AG08396 (cell line): ENCODE measurements at regions not wholly inside any gene's neighbourhood (a gene's known extent, or its start where the extent isn't known, plus 50 kb on each side); places are given as distances from the start of the nearest gene placed in this dataset.
A peak's percentile ranks its signal among the peaks of the same experiment; 100 is the strongest.

ENCODE experiments used
- DNase-seq: peaks from one replicate; pipeline ENCODE4 v3.0.0; 2012; ENCODE audit warnings: low spot score, mixed read lengths

GRCh38 chr15:95921404-95921803 is 409.1 kb upstream of the NR2F2 start:
- no peak for DNase-seq

GRCh38 chr15:95922431-95922830 is 408.1 kb upstream of the NR2F2 start:
- DNase-seq, result no peak

GRCh38 chr15:95923792-95924191 is 406.7 kb upstream of the NR2F2 start:
- no peak for DNase-seq

- DNase-seq, result no peak
Observed at GRCh38 chr15:95928822-95929221, 401.7 kb upstream of the NR2F2 start.

GRCh38 chr15:95929232-95929846 is 401.2 kb upstream of the NR2F2 start:
- DNase-seq, result no peak

- no peak for DNase-seq
Observed at GRCh38 chr15:95930659-95931375, 399.7 kb upstream of the NR2F2 start.

- no peak for DNase-seq
Observed at GRCh38 chr15:95931619-95932018, 398.9 kb upstream of the NR2F2 start.

GRCh38 chr15:95932141-95932540 is 398.4 kb upstream of the NR2F2 start:
- no peak for DNase-seq

GRCh38 chr15:95932676-95933075 is 397.8 kb upstream of the NR2F2 start:
- DNase-seq, result no peak

GRCh38 chr15:95935852-95936251 is 394.6 kb upstream of the NR2F2 start:
- DNase-seq, result no peak

GRCh38 chr15:95937128-95937528 is 393.4 kb upstream of the NR2F2 start:
- DNase-seq, result no peak

GRCh38 chr15:95940431-95940985 is 390.0 kb upstream of the NR2F2 start:
- no peak for DNase-seq

- no peak for DNase-seq
Observed at GRCh38 chr15:95944193-95944592, 386.3 kb upstream of the NR2F2 start.

- DNase-seq, result no peak
Observed at GRCh38 chr15:95944661-95945255, 385.7 kb upstream of the NR2F2 start.

- no peak for DNase-seq
Observed at GRCh38 chr15:95946241-95946640, 384.3 kb upstream of the NR2F2 start.

- DNase-seq, result no peak
Observed at GRCh38 chr15:95946926-95947325, 383.6 kb upstream of the NR2F2 start.

- no peak for DNase-seq
Observed at GRCh38 chr15:95948411-95948810, 382.1 kb upstream of the NR2F2 start.

- no peak for DNase-seq
Observed at GRCh38 chr15:95953032-95953431, 377.5 kb upstream of the NR2F2 start.

GRCh38 chr15:95957861-95958260 is 372.6 kb upstream of the NR2F2 start:
- DNase-seq, result no peak

GRCh38 chr15:95958382-95958781 is 372.1 kb upstream of the NR2F2 start:
- no peak for DNase-seq

- no peak for DNase-seq
Observed at GRCh38 chr15:95968856-95969255, 361.6 kb upstream of the NR2F2 start.

GRCh38 chr15:95970326-95970725 is 360.2 kb upstream of the NR2F2 start:
- DNase-seq, result no peak

GRCh38 chr15:95972041-95972553 is 358.4 kb upstream of the NR2F2 start:
- peak; percentile 56 for DNase-seq
